GM12875 (cell line): ENCODE measurements at regions not wholly inside any gene's neighbourhood (a gene's known extent, or its start where the extent isn't known, plus 50 kb on each side); places are given as distances from the start of the nearest gene placed in this dataset.

Experiments
- H3K4me3 ChIP-seq: one replicate; pipeline ENCODE4 v1.5.1; 2011; ENCODE audit warnings: low read depth, low read length, control low read depth
- CTCF ChIP-seq: IDR thresholded peaks from 2 replicates; pipeline ENCODE4 v1.5.1; 2011; ENCODE audit warnings: low read depth, mild to moderate bottlenecking, control low read depth, inconsistent platforms, low read length, moderate library complexity, borderline replicate concordance; ENCODE audit not compliant: insufficient read depth

GRCh38 chr14:71203306-71203705 is 296.0 kb downstream of the PCNX1 start:
- H3K4me3 ChIP-seq, result no peak overlapping the region
- no peak for TF ChIP-seq CTCF

GRCh38 chr14:71204231-71204630 is 297.0 kb downstream of the PCNX1 start:
- no peak overlapping the region for H3K4me3 ChIP-seq
- TF ChIP-seq CTCF, result no peak

GRCh38 chr14:71204768-71205167 is 297.5 kb downstream of the PCNX1 start:
- no peak for TF ChIP-seq CTCF

GRCh38 chr14:71206123-71206522 is 298.9 kb downstream of the PCNX1 start:
- no peak overlapping the region for H3K4me3 ChIP-seq
- no peak for TF ChIP-seq CTCF

More at GRCh38 chr14:71204768-71205167, 297.5 kb downstream of the PCNX1 start:
- no peak overlapping the region for H3K4me3 ChIP-seq

GRCh38 chr14:71206766-71207371 is 299.6 kb downstream of the PCNX1 start:
- no peak for TF ChIP-seq CTCF

GRCh38 chr14:71208702-71209357 is 301.6 kb downstream of the PCNX1 start:
- TF ChIP-seq CTCF, result no peak
- H3K4me3 ChIP-seq, result no peak overlapping the region

More at GRCh38 chr14:71206766-71207371, 299.6 kb downstream of the PCNX1 start:
- no peak overlapping the region for H3K4me3 ChIP-seq

- H3K4me3 ChIP-seq, result no peak overlapping the region
- TF ChIP-seq CTCF, result no peak
These were observed 302.6 kb downstream of the PCNX1 start for GRCh38 chr14:71209888-71210287.
